Right atrium auricular region (tissue), 2 donors: ENCODE measurements at regions not wholly inside any gene's neighbourhood (a gene's known extent, or its start where the extent isn't known, plus 50 kb on each side); places are given as distances from the start of the nearest gene placed in this dataset.
"Not testable (repeated sequence)": the region's sequence is repeated elsewhere in the genome, so short reads cannot be mapped to it uniquely, and the experiment has no call there.

Experiments
- DNase-seq: peaks from one replicate; pipeline ENCODE4 v3.0.0-alpha.2; 2019; ENCODE audit warnings: low spot score
- H3K27ac ChIP-seq, 2 donors: fragments of 200-600 bp; sonication (generic); 1 replicate in 1 of 2; 2 replicates in 1 of 2; pipeline ENCODE4 v1.5.1; 2016 to 2019
- H3K27me3 ChIP-seq, 2 donors: fragments of 200-600 bp; sonication (generic); one replicate each; pipeline versions ENCODE4 v1.5.1 to v1.6.0; 2017 to 2019
- H3K36me3 ChIP-seq: fragments of 200-600 bp; sonication (generic); one replicate; pipeline ENCODE4 v1.5.1; 2016
- H3K4me1 ChIP-seq, 2 donors: fragments of 200-600 bp; sonication (generic); one replicate each; pipeline versions ENCODE4 v1.5.1 to v1.6.0; 2017 to 2019
- H3K4me3 ChIP-seq, 2 donors: fragments of 200-600 bp; sonication (generic); 1 replicate in 1 of 2; 2 replicates in 1 of 2; pipeline ENCODE4 v1.5.1; 2017 to 2019; ENCODE audit warnings: mild to moderate bottlenecking in 1 of 2, moderate library complexity in 1 of 2
- H3K9me3 ChIP-seq, 2 donors: fragments of 200-600 bp; sonication (generic); one replicate each; pipeline ENCODE4 v1.5.1; 2019
- TF ChIP-seq, protein P1 (sequence below), 2 donors: fragments of 200-600 bp; sonication (generic); IDR thresholded peaks; one replicate each; pipeline ENCODE4 v1.5.1; 2019; ENCODE audit warnings: antibody characterized with exemption in 2 of 2

DNA sequence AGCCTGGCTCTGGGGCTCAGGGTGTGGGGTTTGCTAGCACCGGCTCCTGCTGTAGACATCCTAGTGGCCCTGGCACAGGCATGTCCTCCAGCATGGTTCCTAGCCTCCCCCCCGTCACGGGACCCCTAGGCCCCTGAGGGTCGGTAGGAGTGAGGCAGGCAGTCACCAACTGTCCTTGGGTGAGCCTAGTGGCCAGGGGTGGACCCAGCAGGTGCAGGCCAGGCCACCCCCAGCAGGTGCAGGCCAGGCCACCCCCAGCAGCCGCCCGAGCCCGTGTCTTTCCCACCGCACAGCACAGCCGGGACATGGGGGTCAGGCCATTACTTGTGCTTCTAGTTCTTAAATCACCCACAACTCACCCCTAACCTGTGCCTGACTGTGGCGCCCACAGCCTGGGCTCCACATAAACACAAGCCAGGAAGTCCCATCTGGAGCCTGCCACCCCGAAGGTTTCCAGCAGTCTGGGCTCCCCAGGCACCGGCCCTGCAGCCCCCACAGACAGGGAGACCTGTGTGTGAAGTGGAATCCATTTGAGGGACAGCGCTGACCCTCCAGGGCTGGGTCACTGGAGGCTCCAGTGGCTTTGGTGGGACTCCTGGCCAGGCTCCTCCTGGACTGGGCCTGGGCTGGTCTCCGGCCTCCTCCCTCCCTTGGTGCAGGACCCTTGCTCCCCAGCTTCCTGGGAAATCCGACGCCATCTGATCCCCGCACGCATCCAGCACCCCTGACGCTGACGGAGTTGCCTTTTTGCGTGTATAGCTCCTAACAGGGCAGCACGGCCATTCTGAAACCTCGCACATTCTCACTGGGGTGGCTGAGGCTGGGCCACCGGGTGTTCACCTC is 114.1 kb upstream of the LPCAT1 start:
- H3K9me3 ChIP-seq: no peaks in the 10 kb centered on the region

DNA sequence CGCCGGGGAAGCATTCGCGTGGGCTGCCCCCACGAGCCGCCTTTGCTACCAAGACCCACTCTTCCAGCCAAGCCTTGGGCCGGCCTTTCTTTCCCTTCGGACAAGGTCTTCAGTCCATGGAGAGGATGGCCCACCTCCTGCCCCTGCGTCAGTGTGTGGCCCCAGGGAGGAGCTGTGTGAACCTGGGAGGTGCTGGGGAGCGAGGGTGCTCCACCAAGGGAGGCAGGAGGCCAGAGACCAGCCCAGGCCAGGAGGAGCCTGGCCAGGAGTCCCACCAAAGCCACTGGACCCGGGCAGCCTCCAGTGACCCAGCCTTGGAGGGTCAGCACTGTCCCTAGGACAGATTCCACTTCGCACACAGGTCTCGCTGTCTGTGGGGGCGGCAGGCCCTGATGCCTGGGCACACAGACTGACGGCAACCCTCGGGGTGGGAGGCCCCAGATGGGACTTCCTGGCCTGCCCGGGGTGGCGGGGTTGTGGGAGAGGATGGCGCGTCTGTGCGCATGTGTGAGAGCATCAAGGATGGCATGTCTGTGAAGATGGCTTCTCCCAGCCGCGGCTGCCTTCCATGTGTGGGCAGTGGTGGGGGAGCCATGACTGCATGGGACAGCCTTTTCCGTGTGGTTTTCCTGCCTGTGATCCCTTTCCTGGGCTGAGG is 113.3 kb upstream of the LPCAT1 start:
- Histone ChIP-seq H3K27ac (no peak overlapping the region), H3K36me3 (no peaks in the 10 kb centered on the region), H3K4me1 (no peaks in the 10 kb centered on the region), H3K4me3 (no peak overlapping the region), H3K27me3 (no peaks in the 10 kb centered on the region), H3K9me3 (no peaks in the 10 kb centered on the region)
- TF ChIP-seq, protein P1, sequence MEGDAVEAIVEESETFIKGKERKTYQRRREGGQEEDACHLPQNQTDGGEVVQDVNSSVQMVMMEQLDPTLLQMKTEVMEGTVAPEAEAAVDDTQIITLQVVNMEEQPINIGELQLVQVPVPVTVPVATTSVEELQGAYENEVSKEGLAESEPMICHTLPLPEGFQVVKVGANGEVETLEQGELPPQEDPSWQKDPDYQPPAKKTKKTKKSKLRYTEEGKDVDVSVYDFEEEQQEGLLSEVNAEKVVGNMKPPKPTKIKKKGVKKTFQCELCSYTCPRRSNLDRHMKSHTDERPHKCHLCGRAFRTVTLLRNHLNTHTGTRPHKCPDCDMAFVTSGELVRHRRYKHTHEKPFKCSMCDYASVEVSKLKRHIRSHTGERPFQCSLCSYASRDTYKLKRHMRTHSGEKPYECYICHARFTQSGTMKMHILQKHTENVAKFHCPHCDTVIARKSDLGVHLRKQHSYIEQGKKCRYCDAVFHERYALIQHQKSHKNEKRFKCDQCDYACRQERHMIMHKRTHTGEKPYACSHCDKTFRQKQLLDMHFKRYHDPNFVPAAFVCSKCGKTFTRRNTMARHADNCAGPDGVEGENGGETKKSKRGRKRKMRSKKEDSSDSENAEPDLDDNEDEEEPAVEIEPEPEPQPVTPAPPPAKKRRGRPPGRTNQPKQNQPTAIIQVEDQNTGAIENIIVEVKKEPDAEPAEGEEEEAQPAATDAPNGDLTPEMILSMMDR (IDR thresholded peaks at IDR 0.05): no peak
- DNase-seq: no peak

More for the DNA sequence above, 114.1 kb upstream of the LPCAT1 start:
- no peak for DNase-seq
- H3K27ac ChIP-seq: no peak overlapping the region
- H3K4me1 ChIP-seq: no peaks in the 10 kb centered on the region
- H3K36me3 ChIP-seq: no peaks in the 10 kb centered on the region
- no peak overlapping the region for H3K4me3 ChIP-seq
- no peaks in the 10 kb centered on the region for H3K27me3 ChIP-seq
- TF ChIP-seq, protein P1 (IDR thresholded peaks at IDR 0.05): no peak

DNA sequence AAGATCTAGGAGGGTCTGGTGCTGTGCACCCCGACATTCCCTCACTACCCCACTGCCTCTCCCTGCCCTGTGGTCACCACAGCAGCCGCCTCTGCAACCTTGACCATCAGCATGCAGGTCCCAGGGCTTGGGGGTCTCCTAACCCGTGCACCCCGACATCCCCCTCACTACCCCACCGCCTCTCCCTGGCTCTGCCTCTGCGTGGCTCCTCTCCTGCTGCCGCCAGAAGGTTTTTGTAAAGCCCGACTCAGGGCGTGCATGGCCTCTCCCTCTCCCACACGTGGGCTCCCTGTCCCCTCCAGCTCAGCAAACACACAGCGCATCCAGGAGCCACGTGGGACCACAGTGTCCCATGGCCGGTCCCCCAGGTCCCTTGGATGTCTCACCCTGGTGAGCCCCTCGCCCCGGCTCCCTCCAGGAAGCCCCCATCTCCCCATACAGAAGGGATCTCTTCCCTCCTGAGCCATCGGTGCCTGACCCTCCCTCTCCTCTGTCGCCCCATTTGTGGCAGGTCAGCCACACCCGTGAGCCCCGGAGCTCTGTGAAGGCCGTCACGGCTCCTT is 112.5 kb upstream of the LPCAT1 start:
- DNase-seq, H3K27me3 ChIP-seq: not testable (repeated sequence)

DNA sequence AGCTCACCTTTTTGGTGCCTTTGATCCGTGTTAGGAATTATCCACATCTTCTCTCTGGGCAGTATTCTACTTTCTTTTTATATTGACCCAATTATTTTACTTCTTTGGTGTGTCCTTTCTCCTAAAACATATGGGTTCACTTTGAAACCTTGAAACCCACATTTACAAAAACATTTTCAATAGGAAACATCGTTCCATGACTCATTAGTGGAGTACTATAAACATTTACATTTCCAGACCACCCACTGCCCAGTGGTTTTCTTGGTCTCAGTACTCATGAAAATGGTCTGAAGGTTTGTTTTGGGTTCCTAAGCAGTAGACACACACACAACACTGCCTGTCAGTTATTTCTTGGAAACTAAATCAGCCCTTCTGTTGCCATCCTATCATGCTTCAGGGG is 111.7 kb upstream of the LPCAT1 start:
- DNase-seq, H3K9me3 ChIP-seq, H3K4me1 ChIP-seq, H3K4me3 ChIP-seq, H3K27ac ChIP-seq, H3K27me3 ChIP-seq, H3K36me3 ChIP-seq: not testable (repeated sequence)

More for the DNA sequence above, 112.5 kb upstream of the LPCAT1 start:
- not testable (repeated sequence) for H3K27ac ChIP-seq, H3K4me3 ChIP-seq, H3K9me3 ChIP-seq, H3K36me3 ChIP-seq, H3K4me1 ChIP-seq

DNA sequence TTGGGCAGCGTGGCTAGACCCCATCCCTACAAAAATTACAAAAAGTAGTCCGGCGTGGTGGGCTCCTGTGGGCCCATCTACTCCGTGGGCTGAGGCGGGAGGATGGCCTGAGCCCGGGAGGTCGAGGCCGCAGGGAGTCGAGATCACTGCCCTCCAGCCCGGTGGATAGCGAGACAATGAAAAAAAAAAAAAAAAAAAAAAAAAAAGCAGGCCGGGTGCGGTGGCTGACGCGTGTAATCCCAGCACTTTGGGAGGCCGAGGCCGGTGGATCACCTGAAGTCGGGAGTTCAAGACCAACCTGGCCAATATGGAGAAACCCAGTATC is 110.5 kb upstream of the LPCAT1 start:
- DNase-seq: no peak
- Histone ChIP-seq H3K36me3 (no peaks in the 10 kb centered on the region), H3K27me3 (no peaks in the 10 kb centered on the region), H3K9me3 (no peaks in the 10 kb centered on the region), H3K27ac (peak overlapping the region; percentile 84 to 88), H3K4me1 (no peaks in the 10 kb centered on the region), H3K4me3 (peak overlapping the region; percentile 81 to 83)
- TF ChIP-seq, protein P1 (IDR thresholded peaks at IDR 0.05): no peak

DNA sequence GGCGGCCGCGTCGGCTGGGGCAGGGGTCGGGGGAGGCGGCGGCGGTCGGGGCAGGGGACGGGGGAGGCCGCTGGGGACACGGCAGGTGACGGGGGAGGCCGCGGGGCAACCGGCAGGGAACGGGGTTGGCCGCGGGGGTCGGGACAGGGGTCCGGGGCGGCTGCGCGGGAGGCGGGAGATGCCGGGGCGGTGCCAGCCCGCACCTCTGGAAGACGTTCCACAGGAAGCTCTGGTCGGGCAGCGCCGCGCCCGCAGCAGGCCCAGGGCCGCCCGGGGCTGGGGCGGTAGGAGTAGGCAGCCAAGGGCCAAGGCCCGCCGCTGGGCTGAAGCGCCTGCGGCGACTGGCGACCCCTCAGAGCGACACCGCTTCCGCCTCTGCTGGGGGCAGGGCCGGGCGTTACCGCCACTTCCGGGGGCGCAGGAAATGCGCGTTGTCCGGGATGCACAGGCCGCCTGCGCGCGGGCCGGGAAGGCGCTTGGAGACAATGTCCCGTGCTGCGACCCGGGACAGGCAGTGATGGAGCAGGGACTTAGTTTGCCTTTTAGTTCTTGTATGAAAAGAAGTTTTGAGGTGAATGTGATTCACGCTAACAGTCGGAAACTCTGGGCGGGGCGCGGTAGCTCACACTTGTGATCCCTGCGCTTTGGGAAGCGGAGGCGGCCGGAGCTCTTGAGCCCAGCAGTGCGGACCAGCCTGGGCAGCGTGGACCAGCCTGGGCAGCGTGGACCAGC is 110.0 kb upstream of the LPCAT1 start:
- peak overlapping the region; percentile 81 to 83 for H3K4me3 ChIP-seq
- no peaks in the 10 kb centered on the region for H3K27me3 ChIP-seq
- no peaks in the 10 kb centered on the region for H3K4me1 ChIP-seq
- no peaks in the 10 kb centered on the region for H3K36me3 ChIP-seq
- no peaks in the 10 kb centered on the region for H3K9me3 ChIP-seq
- TF ChIP-seq, protein P1 (IDR thresholded peaks at IDR 0.05): no peak
- DNase-seq: peak; percentile 80
- H3K27ac ChIP-seq: peak overlapping the region; percentile 84 to 88

DNA sequence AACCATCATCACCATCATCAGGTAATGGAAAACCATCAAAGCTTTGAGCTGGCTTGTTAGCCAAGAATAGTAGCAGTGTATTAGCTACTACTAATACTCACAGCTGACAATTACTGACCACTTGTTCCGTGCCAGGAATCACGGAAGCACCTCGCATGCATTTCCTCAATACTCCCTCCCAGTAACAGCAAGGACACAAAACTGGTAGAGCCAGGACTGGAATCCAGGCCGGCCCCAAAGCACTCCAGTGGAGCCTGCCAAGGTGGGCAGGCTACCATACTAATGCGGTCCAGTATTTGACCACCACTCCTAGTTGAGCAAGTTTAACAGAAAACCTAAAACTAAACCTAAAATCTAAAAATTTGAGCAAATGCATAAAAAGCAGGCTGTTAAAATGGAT is 107.2 kb upstream of the LPCAT1 start:
- not testable (repeated sequence) for H3K36me3 ChIP-seq, H3K4me3 ChIP-seq, DNase-seq, H3K27me3 ChIP-seq, H3K9me3 ChIP-seq, H3K4me1 ChIP-seq, H3K27ac ChIP-seq

DNA sequence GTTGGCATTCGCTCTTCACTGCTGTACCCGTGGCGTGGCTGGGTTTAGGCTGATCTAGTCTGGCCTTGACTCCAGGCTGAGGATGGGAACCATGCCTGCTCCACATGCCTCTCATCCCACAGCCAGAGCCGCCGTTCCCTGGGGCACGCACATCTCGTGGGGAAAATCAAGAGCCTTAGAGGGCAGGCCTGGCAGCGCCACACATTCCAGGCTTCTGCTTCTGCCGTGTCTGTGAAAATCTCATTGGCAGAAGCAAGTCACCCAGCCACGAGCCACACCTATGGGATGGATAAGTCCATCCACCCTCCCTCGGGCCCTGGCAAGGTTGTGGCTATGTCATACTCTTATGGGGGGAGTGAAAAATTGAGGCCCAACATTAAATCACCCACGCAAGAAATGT is 102.6 kb upstream of the LPCAT1 start:
- H3K36me3 ChIP-seq, H3K9me3 ChIP-seq, H3K27me3 ChIP-seq, H3K4me1 ChIP-seq, H3K27ac ChIP-seq, DNase-seq, H3K4me3 ChIP-seq: not testable (repeated sequence)

DNA sequence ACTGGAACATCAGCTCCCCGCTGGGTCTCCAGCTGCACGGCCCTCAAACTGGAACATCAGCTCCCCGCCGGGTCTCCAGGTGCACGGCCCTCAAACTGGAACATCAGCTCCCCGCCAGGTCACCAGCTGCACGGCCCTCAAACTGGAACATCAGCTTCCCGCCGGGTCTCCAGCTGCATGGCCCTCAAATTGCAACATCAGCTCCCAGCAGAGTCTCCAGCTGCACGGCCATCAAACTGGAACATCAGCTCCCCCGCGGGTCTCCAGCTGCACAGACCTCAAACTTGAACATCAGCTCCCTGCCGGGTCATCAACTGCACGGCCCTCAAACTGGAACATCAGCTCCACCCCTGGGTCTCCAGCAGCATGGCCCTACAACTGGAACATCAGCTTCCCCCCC is 95.8 kb upstream of the LPCAT1 start:
- not testable (repeated sequence) for H3K27ac ChIP-seq, H3K36me3 ChIP-seq, H3K9me3 ChIP-seq, H3K4me1 ChIP-seq, H3K27me3 ChIP-seq, DNase-seq, H3K4me3 ChIP-seq

DNA sequence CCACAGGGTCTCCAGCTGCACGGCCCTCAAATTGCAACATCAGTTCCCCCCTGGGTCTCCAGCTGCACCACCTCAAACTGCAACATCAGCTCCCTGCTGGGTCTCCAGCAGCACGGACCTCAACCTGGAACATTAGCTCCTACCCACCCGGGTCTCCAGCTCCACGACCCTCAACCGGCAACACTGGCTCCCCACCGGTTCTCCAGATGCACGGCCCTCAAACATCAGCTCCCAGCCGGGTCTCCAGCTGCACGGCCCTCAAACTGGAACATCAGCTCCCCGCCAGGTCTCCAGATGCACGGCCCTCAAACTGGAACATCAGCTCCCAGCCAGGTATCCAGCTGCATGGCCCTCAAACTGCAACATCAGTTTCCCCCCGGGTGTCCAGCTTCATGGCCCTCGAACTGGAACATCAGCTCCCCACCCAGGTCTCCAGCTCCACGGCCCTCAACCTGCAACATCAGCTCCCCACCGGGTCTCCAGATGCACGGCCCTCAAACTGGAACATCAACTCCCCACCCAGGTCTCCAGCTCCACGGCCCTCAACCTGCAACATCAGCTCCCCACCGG is 94.6 kb upstream of the LPCAT1 start:
- not testable (repeated sequence) for H3K36me3 ChIP-seq, H3K4me3 ChIP-seq, H3K27me3 ChIP-seq, H3K4me1 ChIP-seq, H3K9me3 ChIP-seq, DNase-seq, H3K27ac ChIP-seq
